ENCODE measurements at regions not wholly inside any gene's neighbourhood (a gene's known extent, or its start where the extent isn't known, plus 50 kb on each side); places are given as distances from the start of the nearest gene placed in this dataset.
"Not testable (repeated sequence)": the region's sequence is repeated elsewhere in the genome, so short reads cannot be mapped to it uniquely, and the experiment has no call there.

GRCh38 chr3:103937094-103937493 is 1429.6 kb upstream of the ALCAM start:
- no peak for DNase-seq

- DNase-seq: no peak
These were observed 1419.6 kb upstream of the ALCAM start for GRCh38 chr3:103947062-103947461.

- no peak for DNase-seq
These were observed 1417.0 kb upstream of the ALCAM start for GRCh38 chr3:103949693-103950092.

GRCh38 chr3:103950676-103951075 is 1416.0 kb upstream of the ALCAM start:
- DNase-seq: no peak

- DNase-seq: no peak
These were observed 1412.9 kb upstream of the ALCAM start for GRCh38 chr3:103953796-103954195.

GRCh38 chr3:103960819-103961218 is 1405.9 kb upstream of the ALCAM start:
- no peak for DNase-seq

GRCh38 chr3:103963599-103963998 is 1403.1 kb upstream of the ALCAM start:
- DNase-seq: no peak

GRCh38 chr3:103965764-103966163 is 1400.9 kb upstream of the ALCAM start:
- no peak for DNase-seq

- DNase-seq: no peak
These were observed 1400.0 kb upstream of the ALCAM start for GRCh38 chr3:103966749-103967148.

GRCh38 chr3:103968131-103968530 is 1398.6 kb upstream of the ALCAM start:
- no peak for DNase-seq

GRCh38 chr3:103968751-103969150 is 1398.0 kb upstream of the ALCAM start:
- DNase-seq: no peak

GRCh38 chr3:103976931-103977339 is 1389.8 kb upstream of the ALCAM start:
- DNase-seq: no peak

- DNase-seq: no peak
These were observed 1389.3 kb upstream of the ALCAM start for GRCh38 chr3:103977417-103977816.

- DNase-seq: no peak
These were observed 1375.1 kb upstream of the ALCAM start for GRCh38 chr3:103991461-103992115.

GRCh38 chr3:103992469-103992868 is 1374.2 kb upstream of the ALCAM start:
- DNase-seq: no peak

GRCh38 chr3:104004956-104005355 is 1361.8 kb upstream of the ALCAM start:
- no peak for DNase-seq

- peak; percentile 7 for DNase-seq
These were observed 1360.9 kb upstream of the ALCAM start for GRCh38 chr3:104005815-104006214.

- DNase-seq: no peak
These were observed 1348.2 kb upstream of the ALCAM start for GRCh38 chr3:104018541-104018940.

GRCh38 chr3:104031598-104031997 is 1335.1 kb upstream of the ALCAM start:
- DNase-seq: no peak

GRCh38 chr3:104032283-104032682 is 1334.4 kb upstream of the ALCAM start:
- DNase-seq: peak; percentile 37

GRCh38 chr3:104040896-104041295 is 1325.8 kb upstream of the ALCAM start:
- no peak for DNase-seq

GRCh38 chr3:104043001-104043543 is 1323.6 kb upstream of the ALCAM start:
- not testable (repeated sequence) for DNase-seq

- peak; percentile 2 for DNase-seq
These were observed 1322.7 kb upstream of the ALCAM start for GRCh38 chr3:104044002-104044401.

GRCh38 chr3:104066658-104067057 is 1300.1 kb upstream of the ALCAM start:
- peak; percentile 32 for DNase-seq

GRCh38 chr3:104069114-104069513 is 1297.6 kb upstream of the ALCAM start:
- DNase-seq: peak; percentile 65
